ENCODE measurements at regions not wholly inside any gene's neighbourhood (a gene's known extent, or its start where the extent isn't known, plus 50 kb on each side); places are given as distances from the start of the nearest gene placed in this dataset.
"Not testable (repeated sequence)": the region's sequence is repeated elsewhere in the genome, so short reads cannot be mapped to it uniquely, and the experiment has no call there.

DNA sequence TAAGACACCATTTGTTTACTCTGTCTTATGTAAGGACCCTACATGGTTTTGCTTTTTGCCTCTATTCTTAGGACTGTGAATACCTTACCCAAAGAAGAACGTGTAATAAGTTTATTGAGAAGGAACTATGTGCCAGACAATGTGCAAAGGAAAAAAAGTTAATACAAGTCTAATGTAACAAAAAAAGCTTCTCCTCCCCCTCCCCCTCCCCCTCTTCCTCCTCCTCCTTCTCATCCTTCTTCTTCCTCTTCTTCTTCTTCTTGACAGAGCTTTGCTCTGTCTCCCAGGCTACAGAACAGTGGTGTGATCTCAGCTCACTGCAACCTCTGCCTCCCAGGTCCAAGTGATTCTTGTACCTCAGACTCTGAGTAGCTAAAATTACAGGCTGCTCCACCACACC lies 50.9 kb upstream of the MITF start:
- DNase-seq = peak; percentile 20

DNA sequence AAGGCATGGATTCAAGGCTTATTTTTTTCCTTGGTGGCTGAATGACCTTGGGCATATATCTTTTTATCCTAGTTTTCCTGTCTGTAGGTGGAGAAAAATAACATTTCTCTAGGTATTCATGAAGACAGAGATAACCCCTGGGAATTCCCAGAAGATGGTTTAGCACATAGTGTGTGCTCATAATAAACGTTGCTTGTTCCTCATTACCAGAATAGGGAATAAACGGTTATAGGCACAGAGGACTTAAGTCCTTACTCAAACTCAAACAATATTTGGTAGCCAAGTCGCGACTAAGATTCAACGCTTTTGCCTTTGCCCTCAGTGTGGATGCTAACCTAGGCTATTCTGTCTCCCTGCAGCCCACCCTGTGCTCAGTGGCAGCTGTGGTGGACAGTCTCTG lies 51.6 kb upstream of the MITF start:
- DNase-seq = no peak

DNA sequence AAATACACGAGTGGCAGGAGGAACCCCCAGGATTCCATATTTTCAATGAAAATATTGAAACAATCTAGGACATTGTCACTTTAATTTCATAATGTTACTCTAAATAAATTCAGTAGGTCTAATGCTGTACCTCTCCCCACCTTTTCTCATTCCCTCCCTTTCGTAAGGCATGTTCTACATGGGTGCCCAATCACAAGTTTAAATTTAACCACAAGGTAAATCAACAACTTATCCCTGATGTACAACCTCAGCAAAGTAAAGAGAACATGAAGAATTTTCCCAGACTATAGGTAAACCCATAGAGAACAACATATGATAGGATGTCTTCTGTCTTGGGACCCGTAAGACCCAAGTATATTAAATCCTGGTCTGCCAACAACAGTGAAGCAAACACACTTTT lies 53.2 kb upstream of the MITF start:
- DNase-seq = no peak

DNA sequence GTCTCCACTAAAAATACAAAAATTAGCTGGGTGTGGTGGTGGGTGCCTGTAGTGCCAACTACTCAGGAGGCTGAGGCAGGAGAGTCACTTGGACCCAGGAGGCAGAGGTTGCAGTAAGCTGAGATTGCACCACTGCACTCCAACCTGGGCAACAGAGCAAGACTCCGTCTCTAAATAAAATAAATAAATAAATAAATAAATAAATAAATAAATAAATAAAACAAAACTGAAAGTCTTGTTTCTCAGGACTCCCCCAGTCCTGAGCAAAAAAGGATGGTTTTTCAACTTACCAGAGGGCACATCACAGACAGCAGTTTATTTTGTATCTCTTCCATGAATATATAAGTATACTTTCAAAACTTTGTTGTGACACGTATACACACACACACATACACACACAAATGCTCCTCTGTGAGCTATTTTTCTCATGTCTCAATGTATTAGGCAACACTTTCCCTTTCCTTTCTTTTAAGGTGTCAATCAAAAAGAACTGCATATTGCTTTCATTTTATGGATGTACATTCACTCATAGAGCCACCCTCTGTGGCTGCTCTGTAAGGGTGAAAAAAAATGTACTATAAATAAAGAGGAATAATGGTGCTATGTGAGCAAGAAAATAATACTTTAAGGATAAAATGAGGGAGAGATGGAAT lies 54.8 kb upstream of the MITF start:
- peak; percentile 37 for DNase-seq

DNA sequence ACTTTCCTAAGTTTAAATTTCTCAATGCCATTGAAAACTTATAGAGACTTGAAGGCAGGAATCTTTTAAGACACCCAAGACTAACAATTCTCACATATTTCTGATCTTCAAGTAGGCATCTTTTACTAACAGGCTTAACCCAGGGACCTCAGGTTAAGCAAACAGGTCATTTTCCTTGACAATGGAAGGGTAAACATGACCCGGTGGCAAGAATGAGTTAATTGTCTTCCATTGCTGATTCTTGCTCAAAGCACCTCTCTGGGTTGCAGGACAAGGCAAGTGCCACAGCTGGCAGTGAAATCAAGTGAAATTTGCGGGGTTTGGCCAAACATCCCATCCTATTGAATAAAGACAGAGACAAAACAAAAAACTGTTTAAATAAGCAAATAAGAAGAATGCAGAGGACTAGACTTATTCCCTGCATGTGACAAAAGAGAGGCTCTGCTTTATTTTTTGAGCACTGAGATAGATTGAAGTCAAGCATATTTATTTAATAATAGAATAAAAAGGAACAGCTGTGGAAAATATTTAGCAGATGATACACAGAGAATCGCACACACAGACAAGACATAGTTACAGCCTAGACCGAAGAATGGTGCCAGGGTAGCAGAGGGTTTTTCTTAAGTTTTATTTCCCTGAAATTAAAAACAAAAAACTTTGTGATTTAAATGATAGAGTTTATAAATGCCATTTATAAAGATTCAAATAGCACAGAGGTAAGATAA lies 56.0 kb upstream of the MITF start:
- no peak for DNase-seq

DNA sequence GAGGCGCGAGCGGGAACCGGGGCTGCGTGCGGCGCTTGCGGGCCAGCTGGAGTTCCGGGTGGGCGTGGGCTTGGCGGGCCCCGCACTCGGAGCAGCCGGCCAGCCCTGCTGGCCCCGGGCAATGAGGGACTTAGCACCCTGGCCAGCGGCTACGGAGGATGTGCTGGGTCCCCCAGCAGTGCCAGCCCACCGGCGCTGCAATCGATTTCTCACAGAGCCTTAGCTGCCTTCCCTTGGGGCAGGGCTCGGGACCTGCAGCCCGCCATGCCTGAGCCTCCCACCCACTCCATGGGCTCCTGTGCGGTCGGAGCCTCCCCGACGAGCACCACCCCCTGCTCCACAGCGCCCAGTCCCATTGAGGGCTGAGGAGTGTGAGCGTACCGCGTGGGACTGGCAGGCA lies 61.8 kb upstream of the MITF start:
- DNase-seq = not testable (repeated sequence)

DNA sequence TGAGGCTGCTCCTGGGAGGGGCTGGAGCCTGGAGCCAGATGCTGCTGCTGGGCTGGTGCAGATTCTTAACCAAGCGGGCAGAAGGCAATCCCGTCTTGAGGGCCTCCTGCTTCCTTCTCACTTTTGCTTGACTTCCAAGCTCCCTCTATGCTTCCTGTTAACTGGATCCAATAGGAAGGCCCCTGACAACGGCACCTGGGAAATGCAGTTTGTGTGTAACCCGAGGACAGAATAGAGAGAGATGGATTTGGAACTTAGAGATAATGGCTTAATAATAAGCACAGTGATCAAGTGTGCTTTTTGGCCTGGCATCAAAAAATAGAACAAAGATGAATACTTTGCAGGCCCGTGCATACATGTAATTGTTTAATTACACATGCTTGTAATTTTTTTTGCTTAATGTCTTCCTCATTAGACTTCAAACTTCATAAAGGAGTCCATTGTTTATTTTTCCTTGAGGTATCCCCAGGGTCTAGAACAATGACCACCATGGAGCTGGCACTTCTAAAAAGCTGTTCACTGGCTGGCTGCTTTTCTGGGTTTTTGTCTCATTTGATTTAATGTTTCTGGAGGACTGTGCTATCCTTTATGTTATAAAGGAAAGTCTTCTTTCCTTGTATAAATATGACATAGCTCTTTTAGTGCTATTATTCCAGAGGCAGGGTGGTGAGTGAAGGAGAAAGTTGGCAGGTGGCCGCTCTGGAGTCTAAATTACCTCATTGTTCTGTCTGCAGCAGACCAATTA lies 63.3 kb upstream of the MITF start:
- DNase-seq = no peak

DNA sequence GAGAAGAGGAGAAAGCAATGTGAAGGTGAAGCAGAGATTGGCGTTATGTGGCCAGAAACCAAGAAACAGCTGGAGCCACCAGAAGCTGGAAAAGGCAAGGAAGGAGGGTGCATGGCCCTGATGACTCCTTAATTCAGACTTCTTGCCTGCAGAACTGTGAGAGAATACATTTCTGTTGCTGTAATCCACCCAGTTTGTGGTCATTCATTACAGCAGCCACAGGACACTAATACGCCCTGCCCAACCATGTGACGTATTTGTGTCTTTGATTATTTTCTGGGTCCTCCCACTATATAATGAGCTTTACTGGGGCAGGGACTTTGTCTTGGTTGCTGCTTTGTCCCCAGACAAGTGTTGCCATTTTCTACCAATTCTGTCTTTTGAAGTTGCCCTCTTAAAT lies 64.5 kb upstream of the MITF start:
- DNase-seq = no peak

DNA sequence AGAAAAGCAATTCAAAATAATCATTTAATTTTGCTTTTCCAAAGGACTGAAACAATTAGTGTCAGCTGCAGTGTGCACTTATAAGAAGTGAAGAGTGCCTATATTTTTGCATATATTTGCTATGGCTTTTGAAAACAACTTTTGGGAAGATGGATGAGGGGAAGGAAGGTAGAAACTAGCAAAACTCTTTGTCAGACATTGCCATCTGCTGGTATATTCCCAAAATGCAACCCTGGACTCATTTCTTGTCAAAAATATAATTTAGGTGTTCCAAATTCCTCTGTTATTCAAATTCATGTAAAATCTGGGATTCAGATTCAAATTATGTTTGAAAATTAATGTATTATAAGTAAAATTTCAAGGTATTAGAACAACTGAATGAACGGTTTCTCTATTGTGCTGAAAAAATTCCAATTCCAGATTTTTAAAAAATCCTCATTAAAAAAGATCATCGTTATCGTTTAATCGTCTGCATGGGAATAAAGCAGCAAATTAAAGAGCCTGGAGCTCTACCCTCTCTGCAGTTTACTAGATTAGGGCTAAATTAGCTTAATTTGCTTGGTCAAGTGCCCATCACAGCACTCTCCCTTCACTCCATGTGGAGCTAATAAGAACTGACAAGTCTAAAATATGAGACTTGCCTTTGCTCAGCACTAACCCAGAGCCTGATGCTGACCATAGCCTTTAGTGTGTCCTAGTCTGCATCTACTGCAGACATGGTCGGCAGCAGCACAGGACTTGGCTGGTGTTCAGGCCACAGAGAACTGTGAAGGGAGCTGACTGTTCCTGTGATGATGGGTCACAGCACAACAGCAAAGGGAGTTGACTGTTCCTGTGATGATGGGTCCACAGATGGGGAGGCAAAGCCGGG lies 67.9 kb upstream of the MITF start:
- DNase-seq = peak; percentile 73

DNA sequence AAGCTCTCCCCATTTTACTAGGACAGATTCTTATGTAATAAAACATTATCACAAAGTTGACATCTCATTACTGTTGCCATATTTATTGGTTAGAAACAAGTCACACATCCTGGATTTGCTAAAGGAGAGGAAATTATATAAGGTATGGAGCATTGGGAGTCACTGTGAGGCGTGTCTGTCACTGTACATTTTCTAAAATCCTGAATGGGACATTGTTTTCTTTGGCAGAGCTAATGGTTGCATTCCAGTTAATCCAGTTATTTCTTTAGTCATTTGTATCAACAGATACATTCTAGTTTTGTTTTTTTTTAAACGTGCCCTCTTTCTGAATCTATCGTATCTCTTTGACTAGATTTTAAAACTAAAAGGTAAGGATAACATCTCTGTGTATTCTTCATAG lies 70.2 kb upstream of the MITF start:
- DNase-seq = no peak

DNA sequence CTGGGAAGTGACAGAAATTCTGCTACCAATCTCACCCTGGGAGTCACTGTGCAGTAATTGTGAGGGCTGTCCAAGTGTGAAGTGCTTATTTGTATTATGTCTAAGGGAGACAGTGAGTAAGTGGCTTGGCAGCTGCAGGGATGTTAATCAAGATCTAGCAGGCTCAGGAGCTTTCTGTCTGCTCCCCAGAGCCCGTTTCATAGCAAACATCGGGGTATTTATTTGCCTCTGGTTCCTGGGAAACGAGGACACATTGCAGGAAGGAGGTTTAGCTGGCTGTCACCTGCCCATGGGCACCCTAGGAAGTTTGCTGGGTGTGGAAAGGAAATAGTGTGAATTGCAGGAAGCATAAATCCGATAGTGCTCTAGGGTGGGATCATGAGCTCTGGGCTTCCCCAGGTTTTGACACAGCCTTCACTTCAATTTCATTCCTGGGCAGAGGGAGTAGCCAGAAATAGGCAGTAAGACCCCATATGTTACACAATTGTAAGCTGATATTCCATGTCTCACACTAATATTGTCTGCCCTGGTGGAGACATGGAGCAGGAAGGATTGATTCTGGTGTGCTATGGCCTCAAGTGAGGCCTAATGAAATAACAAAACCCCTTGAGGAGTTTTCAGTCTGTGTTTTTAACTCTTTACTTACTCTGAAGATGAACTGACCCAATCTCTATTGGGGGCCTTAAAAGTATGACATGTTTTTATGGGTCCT lies 74.1 kb upstream of the MITF start:
- DNase-seq = peak; percentile 14

DNA sequence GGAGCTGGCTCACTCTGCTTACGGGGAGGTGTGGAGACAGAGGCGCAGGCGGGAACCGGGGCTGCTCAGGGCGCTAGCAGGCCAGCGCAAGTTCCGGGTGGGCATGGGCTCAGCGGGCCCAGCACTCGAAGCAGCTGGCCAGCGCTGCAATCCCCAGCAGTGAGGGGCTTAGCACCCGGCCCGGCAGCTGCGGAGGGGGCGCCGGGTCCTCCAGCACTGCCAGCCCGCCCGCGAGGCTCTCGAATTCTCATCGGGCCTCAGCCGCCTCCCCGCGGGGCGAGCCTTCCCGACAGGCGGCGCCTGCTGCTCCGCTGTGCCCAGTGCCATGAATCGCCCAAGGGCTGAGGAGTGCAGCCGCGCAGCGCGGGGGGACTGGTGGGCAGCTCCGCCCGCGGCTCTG lies 78.6 kb upstream of the MITF start:
- no peak for DNase-seq

DNA sequence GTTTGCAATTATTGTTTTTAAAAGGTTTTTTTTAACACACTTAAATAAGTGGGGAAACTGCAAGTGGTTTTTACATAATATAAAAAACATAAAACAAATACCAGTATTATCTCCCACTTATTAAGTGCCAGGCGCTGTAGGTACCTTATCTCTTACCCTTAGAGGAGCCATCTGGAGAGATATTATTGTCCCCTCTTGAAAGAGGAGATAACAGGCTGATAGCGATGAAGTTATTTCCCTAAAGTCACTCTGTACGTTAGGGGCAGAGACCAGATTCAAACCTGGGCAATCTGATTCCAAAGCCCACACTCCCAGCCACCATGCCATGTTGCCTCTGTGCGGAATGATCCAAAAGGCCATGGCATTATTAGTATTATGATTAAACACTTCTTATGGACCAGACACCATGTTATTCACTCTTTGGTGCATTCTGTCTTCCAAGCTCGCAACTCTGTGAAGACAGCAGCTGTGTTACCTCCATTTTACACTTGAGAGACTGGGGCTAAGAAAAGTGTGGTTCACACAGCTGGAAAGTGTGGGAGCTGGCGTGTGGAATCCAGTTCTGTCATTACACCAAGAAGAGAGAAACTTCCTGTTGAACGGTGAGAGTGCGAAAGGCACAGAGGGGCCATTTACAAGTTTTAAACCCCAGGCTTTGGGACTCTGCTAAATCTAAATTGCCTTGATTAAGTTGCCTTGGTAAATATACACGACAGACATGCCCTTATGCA lies 79.9 kb upstream of the MITF start:
- DNase-seq = no peak

DNA sequence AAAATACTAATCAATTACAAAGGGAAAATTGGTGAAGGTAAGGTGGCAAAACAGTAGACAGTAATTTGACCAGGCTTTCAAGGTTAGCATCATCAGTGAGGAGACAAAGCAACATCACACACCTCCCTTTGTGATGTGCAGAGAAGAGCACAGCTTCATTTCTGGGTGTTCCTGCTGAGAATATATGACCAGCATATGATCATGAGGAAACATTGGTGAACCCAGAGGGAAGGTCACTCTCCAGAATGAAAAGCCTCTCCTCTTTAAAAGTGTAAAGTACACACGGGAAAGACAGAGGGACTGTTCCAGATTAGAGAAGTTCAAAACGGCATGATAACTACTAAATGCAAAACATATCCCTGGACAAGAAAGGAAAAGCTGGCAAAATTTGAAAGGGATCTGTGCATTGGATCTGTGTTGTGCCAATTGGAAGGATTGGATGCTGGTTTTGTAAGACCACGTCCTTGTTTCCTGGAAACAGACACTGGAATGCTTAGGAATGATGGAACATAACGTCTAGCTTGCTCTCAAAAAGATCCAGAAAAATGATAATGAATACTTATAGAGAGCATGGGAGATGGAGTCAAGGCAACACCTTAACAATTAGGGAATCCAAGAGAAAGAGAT lies 80.6 kb upstream of the MITF start:
- no peak for DNase-seq

DNA sequence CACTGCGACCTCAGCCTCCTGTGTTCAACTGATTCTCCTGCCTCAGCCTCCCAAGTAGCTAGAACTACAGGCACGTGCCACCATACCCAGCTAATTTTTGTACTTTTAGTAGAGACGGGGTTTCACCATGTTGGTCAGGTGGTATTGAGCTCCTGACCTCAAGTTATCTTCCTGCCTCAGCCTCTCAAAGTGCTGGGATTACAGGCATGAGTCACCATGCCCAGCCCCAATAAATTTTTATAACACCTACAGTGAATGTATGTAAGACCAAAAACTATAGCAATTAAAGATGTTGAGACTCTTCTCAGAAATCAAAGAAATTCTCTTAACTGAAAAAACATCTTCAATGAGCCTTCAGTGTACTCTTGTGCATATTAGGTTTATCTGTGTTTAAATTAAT lies 82.2 kb upstream of the MITF start:
- DNase-seq = not testable (repeated sequence)

DNA sequence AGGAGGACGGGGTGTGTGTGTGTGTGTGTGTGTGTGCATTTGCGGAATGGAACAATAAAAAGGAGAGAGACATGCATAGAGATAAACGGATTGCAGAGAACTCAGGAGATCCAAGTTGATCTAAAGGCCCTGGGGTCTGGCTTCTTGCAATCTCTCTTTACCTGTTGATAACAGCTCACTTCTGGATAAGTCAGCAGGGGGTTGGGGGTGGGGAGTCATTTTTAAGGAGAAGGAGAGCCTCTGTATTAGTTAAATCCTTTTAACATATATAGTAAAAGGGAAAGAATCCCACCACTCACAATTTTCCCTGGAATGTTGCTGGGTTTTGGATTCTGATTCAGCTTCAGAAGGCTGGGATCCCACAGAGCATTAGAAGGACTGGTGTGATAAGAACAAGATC lies 87.5 kb upstream of the MITF start:
- no peak for DNase-seq

DNA sequence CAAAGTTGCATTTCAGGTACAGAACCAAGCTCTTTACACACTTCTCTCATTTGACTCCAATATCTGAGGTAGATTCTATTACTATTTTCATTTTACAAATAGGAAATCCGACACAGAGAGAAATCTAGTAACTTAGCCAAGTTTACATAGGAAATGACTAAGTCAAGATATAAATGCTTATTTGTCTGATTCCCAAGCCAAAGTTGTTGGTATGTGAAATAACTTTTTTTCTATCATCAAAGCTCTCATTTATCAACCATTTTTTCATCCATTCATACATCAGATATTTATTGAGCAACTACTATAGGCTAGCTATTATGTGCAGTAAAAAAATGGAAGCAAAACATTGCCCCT lies 89.2 kb upstream of the MITF start:
- no peak for DNase-seq

DNA sequence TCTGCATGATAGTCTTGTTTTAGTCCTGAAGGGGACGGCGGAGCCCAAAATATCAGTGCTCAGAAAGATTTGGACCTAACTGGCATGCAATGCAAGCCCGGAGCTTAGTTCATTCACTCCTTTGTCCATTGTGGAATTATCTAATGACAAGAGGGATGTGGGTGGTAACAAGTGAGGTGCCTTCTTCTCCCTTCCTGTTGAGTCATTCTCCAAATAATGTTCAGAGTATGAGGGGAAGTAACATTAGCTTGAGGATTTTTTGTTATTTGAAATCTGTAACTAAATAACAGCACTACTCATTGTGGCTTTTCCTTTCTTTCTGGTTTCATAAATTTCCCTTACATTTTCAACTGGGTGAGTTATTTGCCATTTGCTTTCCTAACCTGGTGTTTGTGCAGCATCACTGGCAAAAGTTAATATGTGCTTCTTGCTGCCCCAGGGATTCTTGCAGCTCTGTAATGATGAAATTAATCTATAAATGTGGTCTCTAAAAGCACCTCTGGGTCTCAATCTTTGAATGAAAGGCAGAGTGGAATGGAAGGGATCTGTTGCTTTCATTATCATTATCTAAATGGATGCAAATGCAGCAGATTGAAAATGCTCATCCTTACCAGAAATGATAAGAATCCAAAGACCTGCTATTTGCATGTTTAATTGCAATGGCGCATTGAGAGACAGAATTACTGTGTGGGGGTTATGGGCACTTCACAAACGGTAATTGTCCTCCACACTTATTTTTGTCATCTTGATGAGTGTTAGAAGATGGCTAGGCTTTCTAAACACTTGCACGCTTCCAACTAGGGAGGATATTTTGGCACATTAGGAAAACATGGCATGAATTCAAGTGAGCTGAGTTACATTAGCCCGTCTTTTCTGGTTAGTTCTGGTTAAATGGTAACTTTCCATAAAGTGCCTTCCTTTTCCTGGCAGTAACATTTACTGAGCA lies 89.9 kb upstream of the MITF start:
- no peak for DNase-seq

DNA sequence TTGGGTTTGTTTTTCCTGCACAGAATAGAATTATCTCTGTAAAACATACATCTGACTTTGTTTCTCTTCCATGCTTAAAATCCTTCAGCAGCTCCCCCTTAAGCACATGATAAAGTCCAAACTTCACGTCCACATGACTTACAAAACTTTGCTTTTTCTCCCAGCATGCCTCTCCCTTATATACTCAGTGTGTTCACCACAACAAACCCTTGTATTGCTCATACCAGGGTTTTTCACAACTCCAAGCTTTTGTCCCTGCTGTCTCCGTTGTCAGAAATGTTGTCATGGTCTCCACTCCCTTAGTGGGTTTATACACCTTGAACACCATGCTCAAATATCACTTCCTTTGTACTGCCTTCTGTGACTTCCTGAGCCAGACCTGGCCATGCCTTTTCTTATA lies 91.1 kb upstream of the MITF start:
- no peak for DNase-seq

DNA sequence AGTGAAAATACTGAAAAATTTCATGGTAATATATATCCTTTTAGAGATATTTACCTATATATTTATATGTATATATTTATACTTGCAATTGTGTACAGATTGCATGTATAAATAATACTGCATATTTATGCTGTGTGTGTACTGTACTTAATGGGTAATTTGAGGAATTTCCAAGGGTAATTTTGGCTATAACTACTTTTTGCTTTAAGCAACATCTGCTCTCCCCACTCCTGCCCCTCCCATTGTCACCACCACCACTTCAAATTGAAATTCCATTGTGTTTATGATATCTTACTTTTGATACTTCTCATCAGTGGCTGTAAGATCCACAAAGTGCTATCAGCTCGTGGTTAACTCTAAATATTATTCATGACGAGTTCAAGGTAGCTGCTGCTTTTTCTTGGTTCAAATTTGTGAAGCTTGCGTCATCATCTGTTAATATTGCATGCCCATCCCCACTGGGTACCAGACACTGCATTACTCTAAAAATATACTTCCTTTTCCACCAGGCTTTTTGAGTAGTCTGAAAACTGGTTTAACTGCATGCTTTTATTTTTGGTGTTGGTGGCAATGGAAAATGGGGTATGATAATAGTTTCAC lies 91.7 kb upstream of the MITF start:
- DNase-seq = peak; percentile 10
